ENCODE measurements at regions not wholly inside any gene's neighbourhood (a gene's known extent, or its start where the extent isn't known, plus 50 kb on each side); places are given as distances from the start of the nearest gene placed in this dataset.

GRCh38 chr10:108112218-108112617, 947.7 kb upstream of the SORCS1 start:
- TF ChIP-seq YY1 (IDR thresholded peaks at IDR 0.05) (no peak), NR2F2 (IDR thresholded peaks at IDR 0.05) (no peak), CTCF (IDR thresholded peaks at IDR 0.05; ENCODE audit: low read depth, low read length, missing input control) (peak; percentile 36), RAD21 (IDR thresholded peaks at IDR 0.05) (peak; percentile 60 to 64), JUND (IDR thresholded peaks at IDR 0.05) (no peak)

Measured in liver (tissue), 3 donors.